ENCODE measurements at regions not wholly inside any gene's neighbourhood (a gene's known extent, or its start where the extent isn't known, plus 50 kb on each side); places are given as distances from the start of the nearest gene placed in this dataset.

DNA sequence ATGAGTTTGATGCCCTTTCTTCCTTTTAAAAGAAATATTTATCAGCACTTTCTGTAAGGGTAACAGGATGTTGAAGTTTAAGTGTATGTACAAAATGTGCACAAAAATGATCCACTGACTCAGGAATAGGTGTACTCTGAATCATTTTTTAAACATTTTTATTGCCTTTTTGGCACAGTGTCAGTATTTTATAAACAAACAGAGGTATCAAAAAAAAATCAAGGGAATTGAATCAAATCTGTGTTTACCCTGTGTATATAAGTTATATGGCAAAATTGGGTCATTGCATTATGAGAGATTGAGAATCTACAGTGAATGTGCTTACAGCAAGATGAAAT lies 513.9 kb upstream of the NETO1 start:
- SMC1A ChIA-PET (ENCODE audit: uncharacterized antibody, unreplicated experiment): no interaction called here
- TF ChIP-seq EGR1 (IDR thresholded peaks at IDR 0.05; ENCODE audit: borderline replicate concordance in 1 of 2, low read depth in 2 of 2, low read length in 2 of 2): no peak
- TF ChIP-seq, protein P1, sequence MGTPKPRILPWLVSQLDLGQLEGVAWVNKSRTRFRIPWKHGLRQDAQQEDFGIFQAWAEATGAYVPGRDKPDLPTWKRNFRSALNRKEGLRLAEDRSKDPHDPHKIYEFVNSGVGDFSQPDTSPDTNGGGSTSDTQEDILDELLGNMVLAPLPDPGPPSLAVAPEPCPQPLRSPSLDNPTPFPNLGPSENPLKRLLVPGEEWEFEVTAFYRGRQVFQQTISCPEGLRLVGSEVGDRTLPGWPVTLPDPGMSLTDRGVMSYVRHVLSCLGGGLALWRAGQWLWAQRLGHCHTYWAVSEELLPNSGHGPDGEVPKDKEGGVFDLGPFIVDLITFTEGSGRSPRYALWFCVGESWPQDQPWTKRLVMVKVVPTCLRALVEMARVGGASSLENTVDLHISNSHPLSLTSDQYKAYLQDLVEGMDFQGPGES (IDR thresholded peaks at IDR 0.05): no peak
- no peak for TF ChIP-seq RELB (IDR thresholded peaks at IDR 0.05; ENCODE audit: low read depth)
- no peak for TF ChIP-seq GATAD2B (conservative IDR thresholded peaks at IDR 0.05; ENCODE audit: low read depth)
- TF ChIP-seq ZNF207 (IDR thresholded peaks at IDR 0.05; ENCODE audit: borderline replicate concordance): no peak
- TF ChIP-seq SUZ12 (IDR thresholded peaks at IDR 0.05; ENCODE audit: unreplicated experiment): no peak
- no peak for TF ChIP-seq TCF7 (IDR thresholded peaks at IDR 0.05; ENCODE audit: borderline replicate concordance)
- Histone ChIP-seq H3K9ac (ENCODE audit: control insufficient read depth, insufficient read depth, low read length) (no peak overlapping the region), H3K27me3 (replicated peaks in 1 of 2; ENCODE audit: control insufficient read depth in 2 of 2, insufficient read depth in 2 of 2, low read length in 1 of 2) (no peaks in the 10 kb centered on the region), H3K27ac (ENCODE audit: control insufficient read depth, insufficient read depth) (no peak overlapping the region), H4K20me1 (ENCODE audit: control insufficient read depth, insufficient read depth) (no peaks in the 10 kb centered on the region), H3K36me3 (ENCODE audit: control insufficient read depth in 2 of 2, insufficient read depth in 2 of 2, low read length in 1 of 2) (no peaks in the 10 kb centered on the region), H3K4me1 (ENCODE audit: control insufficient read depth, insufficient read depth, low read length) (no peaks in the 10 kb centered on the region), H3K9me3 (replicated peaks; ENCODE audit: control insufficient read depth, insufficient read depth, low read length) (no peaks in the 10 kb centered on the region), H3K79me2 (ENCODE audit: control insufficient read depth, insufficient read depth, low read length) (no peaks in the 10 kb centered on the region), H3K4me2 (ENCODE audit: control insufficient read depth, insufficient read depth) (no peak overlapping the region), H3K4me3 (no peak overlapping the region), H2AFZ (ENCODE audit: control insufficient read depth, low read depth, low read length) (no peak overlapping the region)
- CTCF ChIA-PET: no interaction called here
- RAD21 ChIA-PET (ENCODE audit: unreplicated experiment): no interaction called here
- ATAC-seq: no peak
- POLR2A ChIA-PET: no interaction called here
- DNase-seq (ENCODE audit: low read depth, low spot score): no peak
- intact Hi-C loops (cut with micrococcal nuclease; ENCODE audit: unreplicated experiment) (no loop called here), in situ Hi-C loops (cut with MboI) (no loop called here)
- FAIRE-seq: no peak
- no TSS peak for BruUV-seq (replicated peaks)
